IMR-90 (cell line): ENCODE measurements at regions not wholly inside any gene's neighbourhood (a gene's known extent, or its start where the extent isn't known, plus 50 kb on each side); places are given as distances from the start of the nearest gene placed in this dataset.
A peak's percentile ranks its signal among the peaks of the same experiment; 100 is the strongest.

Experiments used
- ATAC-seq: fragments of 200-7000 bp; cut with Tn5 transposase; 2 replicates; pipeline ENCODE4 v1.9.1; 2020; ENCODE audit warnings: low read depth, mild to moderate bottlenecking, moderate library complexity
- BruUV-seq: library from RNA; stranded (reverse); fragments of 400-500 nt; replicated peaks from 2 replicates; lab custom pipeline; 2021; lab: Mats Ljungman, UMichigan
- CTCF ChIA-PET: fragments of 300-600 bp; formaldehyde crosslinking; extraction: SDS; loops from one replicate; lab custom pipeline; 2021; ENCODE audit warnings: antibody characterized with exemption; lab: Yijun Ruan, JAX
- POLR2A ChIA-PET: fragments of 300-600 bp; sonication (Branson Sonifier 250); formaldehyde crosslinking; loops from one replicate; lab custom pipeline; 2022; ENCODE audit warnings: antibody characterized with exemption; ENCODE audit not compliant: unreplicated experiment; lab: Charles Lee
- DNase-seq: peaks from one replicate; pipeline ENCODE4 v3.0.0; 2013
- H2AFZ ChIP-seq: replicated peaks from 2 replicates; pipeline ENCODE3; 2013; ENCODE audit warnings: low read length, mild to moderate bottlenecking; ENCODE audit not compliant: poor library complexity
- H2AK5ac ChIP-seq: 2 replicates; pipeline ENCODE4 v1.6.1; 2013; ENCODE audit warnings: low read depth, low read length, inconsistent platforms
- H2AK9ac ChIP-seq: replicated peaks from 2 replicates; pipeline ENCODE3; 2013; ENCODE audit warnings: mild to moderate bottlenecking, low read depth, low read length, moderate library complexity; ENCODE audit not compliant: poor library complexity
- H2BK120ac ChIP-seq: 2 replicates; pipeline ENCODE4 v1.6.1; 2013; ENCODE audit warnings: low read depth, low read length, inconsistent platforms
- H2BK15ac ChIP-seq: 3 replicates; pipeline ENCODE4 v1.6.1; 2013; ENCODE audit warnings: low read depth, low read length, inconsistent platforms
- H2BK20ac ChIP-seq: 2 replicates; pipeline ENCODE4 v1.6.1; 2013; ENCODE audit warnings: low read depth, mild to moderate bottlenecking, inconsistent platforms, low read length, moderate library complexity
- H2BK5ac ChIP-seq: 2 replicates; pipeline ENCODE4 v1.6.1; 2013; ENCODE audit warnings: mild to moderate bottlenecking, low read depth, low read length, inconsistent platforms; ENCODE audit not compliant: poor library complexity, severe bottlenecking
- H3K14ac ChIP-seq: replicated peaks from 2 replicates; pipeline ENCODE4 v1.6.1; 2013; ENCODE audit warnings: low read depth, low read length, inconsistent platforms
- H3K18ac ChIP-seq: 2 replicates; pipeline ENCODE4 v1.6.1; 2013; ENCODE audit warnings: low read depth, low read length, control low read depth
- H3K23ac ChIP-seq: 2 replicates; pipeline ENCODE4 v1.6.1; 2013; ENCODE audit warnings: low read depth, low read length, inconsistent platforms
- H3K27ac ChIP-seq: 2 replicates; pipeline ENCODE4 v1.5.1; 2013; ENCODE audit warnings: mild to moderate bottlenecking, control low read depth, low read length; ENCODE audit not compliant: insufficient read depth
- H3K27me3 ChIP-seq: 2 replicates; pipeline ENCODE4 v1.6.1; 2013; ENCODE audit warnings: low read length; ENCODE audit not compliant: control insufficient read depth, insufficient read depth
- H3K36me3 ChIP-seq: 2 replicates; pipeline ENCODE4 v1.6.1; 2013; ENCODE audit warnings: low read length, mixed read lengths; ENCODE audit not compliant: control insufficient read depth, insufficient read depth
- H3K4ac ChIP-seq: 2 replicates; pipeline ENCODE4 v1.6.1; 2013; ENCODE audit warnings: low read depth, low read length, inconsistent platforms
- H3K4me1 ChIP-seq: 2 replicates; pipeline ENCODE4 v1.6.1; 2013; ENCODE audit warnings: low read length, mixed read lengths; ENCODE audit not compliant: control insufficient read depth, insufficient read depth
- H3K4me2 ChIP-seq: 2 replicates; pipeline ENCODE4 v1.6.1; 2013; ENCODE audit warnings: low read depth, mild to moderate bottlenecking, control low read depth, low read length, moderate library complexity
- H3K4me3 ChIP-seq: 2 replicates; pipeline ENCODE4 v1.5.1; 2013; ENCODE audit warnings: low read depth, mild to moderate bottlenecking, control low read depth, low read length, moderate library complexity; ENCODE audit not compliant: insufficient read depth
- H3K56ac ChIP-seq: 2 replicates; pipeline ENCODE4 v1.6.1; 2013; ENCODE audit warnings: low read length, inconsistent platforms; ENCODE audit not compliant: insufficient read depth; ENCODE audit errors: extremely low read depth
- H3K79me1 ChIP-seq, 2 experiments: 2 replicates each; pipeline ENCODE4 v1.6.1; 2013; ENCODE audit warnings: low read length in 2 of 2, inconsistent platforms in 1 of 2, low read depth in 1 of 2
- H3K9ac ChIP-seq: 2 replicates; pipeline ENCODE4 v1.6.1; 2013; ENCODE audit warnings: low read depth, low read length, control low read depth
- H3K9me1 ChIP-seq: 2 replicates; pipeline ENCODE4 v1.6.1; 2013; ENCODE audit warnings: low read length, inconsistent platforms; ENCODE audit not compliant: insufficient read depth
- H3K9me3 ChIP-seq: 2 replicates; pipeline ENCODE4 v1.6.1; 2013; ENCODE audit warnings: low read length; ENCODE audit not compliant: control insufficient read depth, insufficient read depth
- H4K20me1 ChIP-seq: 2 replicates; pipeline ENCODE4 v1.6.1; 2013; ENCODE audit warnings: low read length, inconsistent platforms; ENCODE audit not compliant: insufficient read depth
- H4K5ac ChIP-seq: 2 replicates; pipeline ENCODE4 v1.6.1; 2013; ENCODE audit warnings: mild to moderate bottlenecking, low read depth, low read length, control low read depth
- H4K8ac ChIP-seq, 2 experiments: 2 replicates each; pipeline ENCODE4 v1.6.1; 2013; ENCODE audit warnings: low read depth in 2 of 2, low read length in 2 of 2, control low read depth in 1 of 2, inconsistent platforms in 1 of 2
- H4K91ac ChIP-seq: 2 replicates; pipeline ENCODE4 v1.6.1; 2013; ENCODE audit warnings: low read depth, low read length, inconsistent platforms; ENCODE audit not compliant: insufficient read depth
- BHLHE40 ChIP-seq: fragments of 150-350 bp; IDR thresholded peaks from 2 replicates; pipeline ENCODE4 v1.6.1; 2016; ENCODE audit warnings: mild to moderate bottlenecking, low read depth, low read length
- CEBPB ChIP-seq: IDR thresholded peaks from 2 replicates; pipeline ENCODE4 v1.6.1; 2012; ENCODE audit warnings: low read depth, low read length, improper control_type of control experiment
- CHD1 ChIP-seq: IDR thresholded peaks from 2 replicates; pipeline ENCODE4 v1.6.1; 2012; ENCODE audit warnings: low read depth, low read length, improper control_type of control experiment
- FOS ChIP-seq: fragments of 150-350 bp; IDR thresholded peaks from 2 replicates; pipeline ENCODE4 v1.6.1; 2016; ENCODE audit warnings: low read depth, low read length
- MAZ ChIP-seq: IDR thresholded peaks from 2 replicates; pipeline ENCODE4 v1.6.1; 2012; ENCODE audit warnings: low read depth, mild to moderate bottlenecking, low read length, improper control_type of control experiment, moderate library complexity, borderline replicate concordance
- MXI1 ChIP-seq: IDR thresholded peaks from 2 replicates; pipeline ENCODE4 v1.6.1; 2012; ENCODE audit warnings: low read depth, mild to moderate bottlenecking, low read length, moderate library complexity, borderline replicate concordance
- NFE2L2 ChIP-seq: fragments of 150-350 bp; IDR thresholded peaks from 2 replicates; pipeline ENCODE4 v1.6.1; 2016; ENCODE audit warnings: low read depth, mild to moderate bottlenecking, low read length
- RAD21 ChIP-seq: IDR thresholded peaks from 2 replicates; pipeline ENCODE4 v1.6.1; 2012; ENCODE audit warnings: low read length, improper control_type of control experiment
- SMC3 ChIP-seq: fragments of 150-350 bp; IDR thresholded peaks from 2 replicates; pipeline ENCODE4 v1.6.1; 2016; ENCODE audit warnings: low read depth, mild to moderate bottlenecking, antibody characterized with exemption, low read length, moderate library complexity
- WGBS, 2 experiments: methylation state at CpG; one replicate each; pipeline versions ENCODE4 v1.1.5 to v1.1.7; 2013; ENCODE audit warnings: missing lambda C conversion rate in 2 of 2; ENCODE audit not compliant: insufficient read length in 1 of 2; ENCODE audit errors: extremely low coverage in 2 of 2; 5-methylcytosine and 5-hydroxymethylcytosine counted together
- dilution Hi-C: fragments of 300-500 bp; cut with HindIII; formaldehyde crosslinking; loops from one replicate; pipeline ENCODE4 v1.14.3; 2018; ENCODE audit warnings: low sequenced_read_pairs; ENCODE audit not compliant: unreplicated experiment
- in situ Hi-C: fragments of 300-500 bp; cut with MboI; formaldehyde crosslinking; loops from 3 replicates; pipeline ENCODE4 v1.14.3; 2019; ENCODE audit warnings: low sequenced_read_pairs, inconsistent platforms, mixed read lengths
- intact Hi-C: fragments of 100-400 bp; cut with micrococcal nuclease; formaldehyde crosslinking; loops from 2 replicates; pipeline ENCODE4 v1.10.0; 2022
- TF ChIP-seq, protein P1 (sequence below): fragments of 150-350 bp; IDR thresholded peaks from 2 replicates; pipeline ENCODE4 v1.6.1; 2016; ENCODE audit warnings: low read depth, mild to moderate bottlenecking, low read length, moderate library complexity, borderline replicate concordance

DNA sequence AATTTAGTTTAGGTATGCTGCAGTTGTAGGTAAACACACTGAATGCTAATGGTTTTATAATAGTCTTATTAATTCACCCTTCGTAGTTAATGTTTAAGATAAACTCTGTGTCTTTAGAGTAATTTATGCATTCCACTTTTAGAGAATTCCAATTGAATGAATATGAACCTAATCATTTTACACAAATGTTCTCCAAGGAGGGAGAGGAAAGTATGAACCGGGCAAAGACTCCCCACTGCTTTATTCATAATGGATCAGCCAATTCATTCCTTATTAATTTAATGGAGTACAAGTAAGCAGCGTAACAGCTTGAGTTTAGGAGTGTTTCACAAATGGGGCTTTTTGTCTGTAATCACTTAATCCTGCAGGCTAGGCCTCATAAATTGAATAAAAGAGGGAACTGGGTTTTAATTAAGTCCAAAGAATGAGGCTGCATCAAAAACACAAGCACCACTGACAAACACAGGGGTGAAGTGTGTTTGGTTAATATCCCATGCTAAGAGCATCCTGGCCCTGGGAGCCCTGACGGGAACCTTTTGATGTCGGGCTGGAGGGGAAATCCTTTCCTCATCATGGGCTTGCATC lies 375.7 kb upstream of the DYNLRB2 start:
- Histone ChIP-seq H3K18ac (peak overlapping the region; percentile 20; the same call in 1 of the 2 replicates), H3K14ac (peak overlapping the region; percentile 39; the same call in 1 of the 2 replicates), H2BK15ac (no peak overlapping the region), H3K27ac (no peak overlapping the region), H3K27me3 (no peaks in the 10 kb centered on the region), H3K23ac (no peak overlapping the region), H2AK5ac (no peak overlapping the region), H3K4me1 (peaks cover 6% of the 10 kb centered on the region), H4K20me1 (no peaks in the 10 kb centered on the region), H3K9ac (no peak overlapping the region), H3K4ac (no peak overlapping the region), H4K91ac (no peak overlapping the region), H4K8ac (no peak overlapping the region), H2BK120ac (peak overlapping the region; percentile 52; the same call in 1 of the 2 replicates), H2AFZ (no peak overlapping the region), H2BK5ac (no peak overlapping the region), H3K79me1 (no peaks in the 10 kb centered on the region), H2AK9ac (peak overlapping the region; percentile 5), H3K56ac (no peak overlapping the region; the same call in 1 of the 2 replicates), H3K9me3 (0 out of 2 replicates have a peak, but pooled peaks cover 2% of the 10 kb centered on the region), H3K4me2 (no peak overlapping the region), H2BK20ac (no peak overlapping the region; the same call in 1 of the 2 replicates), H3K4me3 (no peak overlapping the region), H3K36me3 (no peaks in the 10 kb centered on the region), H3K9me1 (no peaks in the 10 kb centered on the region; the same call in 1 of the 2 replicates), H4K5ac (no peak overlapping the region)
- TF ChIP-seq SMC3: no peak
- TF ChIP-seq MXI1: no peak
- no peak for TF ChIP-seq BHLHE40
- no peak for TF ChIP-seq MAZ
- TF ChIP-seq NFE2L2: no peak
- TF ChIP-seq, protein P1, sequence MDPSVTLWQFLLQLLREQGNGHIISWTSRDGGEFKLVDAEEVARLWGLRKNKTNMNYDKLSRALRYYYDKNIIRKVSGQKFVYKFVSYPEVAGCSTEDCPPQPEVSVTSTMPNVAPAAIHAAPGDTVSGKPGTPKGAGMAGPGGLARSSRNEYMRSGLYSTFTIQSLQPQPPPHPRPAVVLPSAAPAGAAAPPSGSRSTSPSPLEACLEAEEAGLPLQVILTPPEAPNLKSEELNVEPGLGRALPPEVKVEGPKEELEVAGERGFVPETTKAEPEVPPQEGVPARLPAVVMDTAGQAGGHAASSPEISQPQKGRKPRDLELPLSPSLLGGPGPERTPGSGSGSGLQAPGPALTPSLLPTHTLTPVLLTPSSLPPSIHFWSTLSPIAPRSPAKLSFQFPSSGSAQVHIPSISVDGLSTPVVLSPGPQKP: no peak
- TF ChIP-seq CHD1: no peak
- TF ChIP-seq RAD21: no peak
- no peak for TF ChIP-seq FOS
- TF ChIP-seq CEBPB: no peak
- no CpG with 5 or more reads among the region's 5 CpGs for WGBS, 2 experiments
- dilution Hi-C loops: no loop called here
- DNase-seq (no peak), ATAC-seq (peak; percentile 68)
- CTCF ChIA-PET: interaction anchor here (0.6 to 1.4 kb wide), 3 partner anchors 8 to 605 kb away, joined by 3 to 4 read pairs (median 3); no protein-coding TSS in a partner anchor
- BruUV-seq: no TSS peak
- POLR2A ChIA-PET: no interaction called here
- in situ Hi-C loops: no loop called here
- intact Hi-C loops: no loop called here
